Breast epithelium (tissue), 4 donors: ENCODE measurements at regions not wholly inside any gene's neighbourhood (a gene's known extent, or its start where the extent isn't known, plus 50 kb on each side); places are given as distances from the start of the nearest gene placed in this dataset.
A peak's percentile ranks its signal among the peaks of the same experiment; 100 is the strongest.
"Not testable (repeated sequence)": the region's sequence is repeated elsewhere in the genome, so short reads cannot be mapped to it uniquely, and the experiment has no call there.

Experiments used
- DNase-seq, 2 donors: peaks; one replicate each; pipeline ENCODE4 v3.0.0-alpha.2; 2019; ENCODE audit warnings: low spot score in 2 of 2
- H3K27ac ChIP-seq, 2 donors: fragments of 200-600 bp; sonication (generic) in 1 of 2; one replicate each; pipeline ENCODE4 v1.5.1; 2016 to 2019; ENCODE audit warnings: mild to moderate bottlenecking in 1 of 2
- H3K27me3 ChIP-seq, 2 donors: fragments of 200-600 bp; sonication (generic) in 1 of 2; one replicate each; pipeline versions ENCODE4 v1.5.1 to v1.6.0; 2017 to 2019; ENCODE audit warnings: control low read depth in 1 of 2, mild to moderate bottlenecking in 1 of 2
- H3K36me3 ChIP-seq: fragments of 200-600 bp; one replicate; pipeline ENCODE4 v1.5.1; 2019
- H3K4me1 ChIP-seq, 2 donors: fragments of 200-600 bp; sonication (generic); one replicate each; pipeline ENCODE4 v1.5.1; 2016 to 2019; ENCODE audit warnings: control low read depth in 1 of 2
- H3K4me3 ChIP-seq, 3 donors: fragments of 200-600 bp; sonication (generic); 1 replicate in 2 of 3; 2 replicates in 1 of 3; pipeline ENCODE4 v1.5.1; 2016 to 2019; ENCODE audit warnings: mild to moderate bottlenecking in 3 of 3, moderate library complexity in 2 of 3
- H3K9me3 ChIP-seq, 2 donors: fragments of 200-600 bp; sonication (generic) in 1 of 2; one replicate each; pipeline ENCODE4 v1.5.1; 2016 to 2019; ENCODE audit warnings: control low read depth in 1 of 2
- POLR2A ChIP-seq: fragments of 450-650 bp; IDR thresholded peaks from one replicate; pipeline ENCODE4 v1.6.1; 2016; ENCODE audit warnings: antibody characterized with exemption, mild to moderate bottlenecking, moderate library complexity
- POLR2AphosphoS5 ChIP-seq, 3 donors: sonication (generic); formaldehyde crosslinking; IDR thresholded peaks; one replicate each; pipeline ENCODE4 v1.6.1; 2017; ENCODE audit warnings: antibody characterized with exemption in 3 of 3
- intact Hi-C: fragments of 100-400 bp; cut with DNase I; formaldehyde crosslinking; loops from one replicate; pipeline ENCODE4 v1.15.1; 2023; ENCODE audit warnings: low total_unique reads
- TF ChIP-seq, protein P1 (sequence below), 3 donors: fragments of 450-650 bp; IDR thresholded peaks; one replicate each; pipeline ENCODE4 v1.5.1; 2016 to 2017; ENCODE audit warnings: antibody characterized with exemption in 3 of 3, mild to moderate bottlenecking in 3 of 3, moderate library complexity in 3 of 3

DNA sequence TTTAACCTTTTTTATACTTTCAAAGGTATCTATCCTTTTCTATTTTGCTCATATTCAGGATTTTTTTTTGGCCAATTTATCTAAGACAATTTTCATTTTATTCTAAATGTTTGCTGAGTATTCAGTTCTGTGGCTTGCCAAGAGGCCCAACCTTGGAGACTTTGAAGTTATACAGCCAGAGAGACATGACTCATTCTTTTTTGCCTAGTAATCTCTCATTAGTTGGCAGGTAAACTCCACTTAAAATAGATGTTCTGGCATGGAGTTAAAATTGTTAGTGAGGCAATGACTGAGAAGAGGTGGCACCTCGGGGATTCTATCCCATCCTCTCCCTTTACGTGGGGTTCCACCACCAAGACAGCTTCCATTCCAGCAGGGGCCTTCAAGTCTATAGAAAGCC, 213.8 kb downstream of the KCTD12 start:
- TF ChIP-seq, protein P1, sequence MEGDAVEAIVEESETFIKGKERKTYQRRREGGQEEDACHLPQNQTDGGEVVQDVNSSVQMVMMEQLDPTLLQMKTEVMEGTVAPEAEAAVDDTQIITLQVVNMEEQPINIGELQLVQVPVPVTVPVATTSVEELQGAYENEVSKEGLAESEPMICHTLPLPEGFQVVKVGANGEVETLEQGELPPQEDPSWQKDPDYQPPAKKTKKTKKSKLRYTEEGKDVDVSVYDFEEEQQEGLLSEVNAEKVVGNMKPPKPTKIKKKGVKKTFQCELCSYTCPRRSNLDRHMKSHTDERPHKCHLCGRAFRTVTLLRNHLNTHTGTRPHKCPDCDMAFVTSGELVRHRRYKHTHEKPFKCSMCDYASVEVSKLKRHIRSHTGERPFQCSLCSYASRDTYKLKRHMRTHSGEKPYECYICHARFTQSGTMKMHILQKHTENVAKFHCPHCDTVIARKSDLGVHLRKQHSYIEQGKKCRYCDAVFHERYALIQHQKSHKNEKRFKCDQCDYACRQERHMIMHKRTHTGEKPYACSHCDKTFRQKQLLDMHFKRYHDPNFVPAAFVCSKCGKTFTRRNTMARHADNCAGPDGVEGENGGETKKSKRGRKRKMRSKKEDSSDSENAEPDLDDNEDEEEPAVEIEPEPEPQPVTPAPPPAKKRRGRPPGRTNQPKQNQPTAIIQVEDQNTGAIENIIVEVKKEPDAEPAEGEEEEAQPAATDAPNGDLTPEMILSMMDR (IDR thresholded peaks at IDR 0.05) = no peak
- TF ChIP-seq POLR2AphosphoS5 (IDR thresholded peaks at IDR 0.05) (no peak), POLR2A (no peak)
- intact Hi-C loops = no loop called here
- no peak overlapping the region for H3K27ac ChIP-seq
- H3K36me3 ChIP-seq = no peaks in the 10 kb centered on the region
- no peak overlapping the region for H3K4me3 ChIP-seq
- peaks cover 0 to 4% of the 10 kb centered on the region in 2 donors for H3K9me3 ChIP-seq
- no peaks in the 10 kb centered on the region for H3K27me3 ChIP-seq
- DNase-seq = no peak
- H3K4me1 ChIP-seq = no peaks in the 10 kb centered on the region

DNA sequence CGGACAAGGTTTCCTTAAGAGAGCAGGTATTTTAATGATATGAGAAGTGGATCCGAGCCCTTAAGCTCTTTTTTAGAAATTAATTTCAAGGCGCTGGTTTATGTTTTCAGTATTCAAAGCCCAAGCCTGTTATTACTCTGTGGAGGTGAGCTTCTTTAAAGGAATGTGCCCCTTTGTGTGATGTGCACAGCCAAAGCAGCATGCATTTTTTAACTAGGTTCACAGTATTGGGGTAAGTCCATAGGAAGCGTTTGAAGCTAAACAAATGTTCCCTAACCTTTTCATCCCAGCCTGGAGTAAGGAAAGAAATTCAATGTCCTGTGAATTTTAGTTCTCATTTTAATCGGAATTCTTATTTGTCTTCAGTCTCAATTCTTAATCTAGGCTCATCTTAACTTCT, 217.5 kb downstream of the KCTD12 start:
- no peak for DNase-seq
- no peak overlapping the region for H3K27ac ChIP-seq
- H3K4me3 ChIP-seq = no peak overlapping the region
- H3K27me3 ChIP-seq = no peaks in the 10 kb centered on the region
- intact Hi-C loops = no loop called here
- H3K36me3 ChIP-seq = no peaks in the 10 kb centered on the region
- H3K9me3 ChIP-seq = peaks cover 0 to 4% of the 10 kb centered on the region in 2 donors
- no peaks in the 10 kb centered on the region for H3K4me1 ChIP-seq
- TF ChIP-seq, protein P1 (IDR thresholded peaks at IDR 0.05) = no peak
- no peak for TF ChIP-seq POLR2A
- no peak for TF ChIP-seq POLR2AphosphoS5 (IDR thresholded peaks at IDR 0.05)

DNA sequence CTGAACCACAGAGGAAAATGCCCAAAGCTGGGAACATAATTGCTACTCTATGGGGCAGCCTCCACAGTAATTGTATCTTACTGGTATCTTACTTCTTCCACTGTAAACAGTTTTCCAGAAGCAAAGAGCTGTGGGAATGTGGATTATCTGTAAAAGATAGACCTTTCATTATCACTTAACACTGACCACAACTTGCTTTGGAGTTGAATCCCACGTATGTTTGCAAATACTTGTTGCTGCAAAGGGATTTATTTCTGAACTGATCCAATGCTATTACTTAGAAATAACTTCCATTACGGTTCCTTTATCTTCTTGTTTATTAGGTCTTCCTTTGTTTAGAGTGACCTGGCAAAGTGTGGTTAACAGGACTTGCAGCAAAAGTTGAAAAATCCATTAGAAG, 218.1 kb downstream of the KCTD12 start:
- DNase-seq = no peak
- H3K27ac ChIP-seq = no peak overlapping the region
- H3K36me3 ChIP-seq = no peaks in the 10 kb centered on the region
- no peak for TF ChIP-seq POLR2A
- TF ChIP-seq POLR2AphosphoS5 (IDR thresholded peaks at IDR 0.05) = no peak
- TF ChIP-seq, protein P1 (IDR thresholded peaks at IDR 0.05) = no peak
- intact Hi-C loops = no loop called here
- no peaks in the 10 kb centered on the region for H3K4me1 ChIP-seq
- H3K27me3 ChIP-seq = no peaks in the 10 kb centered on the region
- H3K4me3 ChIP-seq = no peak overlapping the region
- H3K9me3 ChIP-seq = no peaks in the 10 kb centered on the region

DNA sequence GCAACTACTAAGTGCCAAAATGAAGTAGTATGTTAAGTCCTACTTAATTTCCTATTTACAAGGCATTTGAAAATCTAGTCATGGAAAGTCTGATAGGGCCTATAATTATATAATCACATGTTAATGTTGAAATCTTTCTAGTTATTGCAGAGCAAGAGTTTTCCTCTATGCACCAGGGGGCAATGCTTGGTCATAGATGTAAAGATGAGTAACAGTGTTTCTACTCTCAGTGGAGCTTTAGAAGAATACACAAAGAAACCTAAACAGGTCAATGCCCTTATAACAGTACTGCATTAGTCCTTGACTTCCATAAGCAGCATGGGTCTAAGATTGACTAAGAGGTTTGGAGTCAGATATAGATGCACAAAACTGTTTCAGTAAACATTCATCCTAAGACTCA, 218.7 kb downstream of the KCTD12 start:
- Histone ChIP-seq H3K27me3 (no peaks in the 10 kb centered on the region), H3K4me3 (no peak overlapping the region), H3K4me1 (no peaks in the 10 kb centered on the region), H3K27ac (no peak overlapping the region), H3K36me3 (no peaks in the 10 kb centered on the region), H3K9me3 (no peaks in the 10 kb centered on the region)
- TF ChIP-seq POLR2A = no peak
- TF ChIP-seq, protein P1 (IDR thresholded peaks at IDR 0.05) = peak in 1 of 3 donors; percentile 44
- DNase-seq = no peak
- intact Hi-C loops = no loop called here

DNA sequence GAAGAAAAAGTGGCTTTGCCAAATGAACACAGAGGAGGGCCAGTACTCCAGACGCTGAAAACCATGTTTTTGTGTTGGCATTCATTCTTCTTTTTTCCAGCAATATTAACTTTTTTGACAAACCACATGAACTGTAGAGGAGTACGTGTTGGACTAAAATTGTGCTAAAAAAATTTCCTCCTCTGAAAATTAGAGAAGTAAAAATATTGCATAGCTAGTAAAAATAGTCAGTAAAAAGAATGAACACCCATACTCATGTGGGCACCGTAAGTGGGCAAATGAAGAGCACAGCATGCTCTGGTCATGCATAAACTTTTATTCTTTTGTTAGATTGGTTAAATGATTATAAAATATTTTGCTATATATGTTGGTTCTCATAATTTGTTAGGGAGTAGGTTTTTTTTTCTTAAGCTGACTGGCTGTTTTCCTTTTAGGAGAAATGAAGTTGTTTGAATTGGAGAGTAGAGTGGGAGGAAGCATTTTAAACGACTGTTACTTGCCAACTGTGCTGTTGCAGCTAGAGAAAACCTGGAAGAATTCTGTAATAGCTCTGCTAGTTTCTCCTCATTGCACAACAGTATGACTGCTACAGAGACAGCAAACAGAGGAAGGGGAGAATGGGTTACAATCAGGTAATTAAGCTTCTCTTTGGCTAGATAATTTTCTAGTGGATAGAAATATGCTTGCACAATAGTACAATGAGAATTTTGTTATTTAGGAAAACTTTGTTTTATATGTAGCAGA, 222.4 kb downstream of the KCTD12 start:
- DNase-seq = no peak
- Histone ChIP-seq H3K36me3 (no peaks in the 10 kb centered on the region), H3K9me3 (no peaks in the 10 kb centered on the region), H3K27me3 (no peaks in the 10 kb centered on the region), H3K27ac (no peak overlapping the region), H3K4me3 (no peak overlapping the region), H3K4me1 (no peaks in the 10 kb centered on the region)
- intact Hi-C loops = no loop called here
- TF ChIP-seq POLR2A = no peak
- TF ChIP-seq, protein P1 (IDR thresholded peaks at IDR 0.05) = no peak
- no peak for TF ChIP-seq POLR2AphosphoS5 (IDR thresholded peaks at IDR 0.05)

DNA sequence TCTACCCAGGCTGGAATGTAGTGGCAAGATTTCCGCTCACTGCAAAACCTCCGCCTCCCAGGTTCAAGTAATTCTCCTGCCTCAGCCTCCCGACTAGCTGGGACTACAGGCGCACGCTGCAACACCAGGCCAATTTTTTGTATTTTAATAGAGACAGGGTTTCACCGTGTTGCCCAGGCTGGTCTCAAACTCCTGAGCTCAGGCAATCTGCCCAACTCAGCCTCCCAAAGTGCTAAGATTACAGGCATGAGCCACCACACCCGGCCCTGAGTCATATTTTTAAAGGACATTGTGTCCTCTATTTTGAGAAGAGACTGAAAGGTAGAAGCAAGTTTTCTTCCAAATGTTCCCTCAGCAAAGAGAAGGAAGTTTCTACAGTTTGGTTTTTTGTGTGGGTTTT, 227.1 kb downstream of the KCTD12 start:
- intact Hi-C loops, H3K36me3 ChIP-seq, DNase-seq, H3K27me3 ChIP-seq, H3K9me3 ChIP-seq, H3K4me1 ChIP-seq, H3K4me3 ChIP-seq, H3K27ac ChIP-seq: not testable (repeated sequence)
